C4-2B (cell line): ENCODE measurements at regions not wholly inside any gene's neighbourhood (a gene's known extent, or its start where the extent isn't known, plus 50 kb on each side); places are given as distances from the start of the nearest gene placed in this dataset.
"Not testable (repeated sequence)": the region's sequence is repeated elsewhere in the genome, so short reads cannot be mapped to it uniquely, and the experiment has no call there.

Experiments
- H3K27ac ChIP-seq: fragments of 450-650 bp; 2 replicates; pipeline ENCODE4 v1.5.1; 2017
- CTCF ChIP-seq: fragments of 450-650 bp; conservative IDR thresholded peaks from 2 replicates; pipeline ENCODE4 v1.5.1; 2017; ENCODE audit warnings: mild to moderate bottlenecking
- ZFX ChIP-seq: fragments of 450-650 bp; IDR thresholded peaks from 2 replicates; pipeline ENCODE4 v1.6.1; 2017

DNA sequence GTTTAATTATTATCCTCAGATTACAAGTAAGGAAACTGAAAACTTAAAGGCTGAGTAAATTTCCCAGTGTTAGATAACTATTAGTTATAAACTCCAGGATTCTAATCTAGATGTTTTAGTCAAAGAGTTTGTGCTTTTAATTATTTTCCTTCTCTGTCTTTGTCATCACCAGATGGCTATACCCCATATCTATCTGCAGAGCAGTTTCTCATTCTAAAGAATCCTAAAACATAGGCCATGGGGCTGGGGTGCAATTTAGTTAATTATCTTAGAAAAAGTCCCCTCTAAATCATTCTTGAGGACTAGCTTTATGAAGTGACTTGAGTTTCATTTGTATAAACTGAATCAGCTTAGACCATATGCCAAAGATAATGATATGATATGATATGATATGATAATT, 556.3 kb upstream of the ANO5 start:
- H3K27ac ChIP-seq = no peak overlapping the region
- TF ChIP-seq CTCF (no peak), ZFX (no peak)

GRCh38 chr11:21640491-21640890, 552.4 kb upstream of the ANO5 start:
- no peak overlapping the region for H3K27ac ChIP-seq

GRCh38 chr11:21641869-21642268, 551.0 kb upstream of the ANO5 start:
- TF ChIP-seq CTCF (no peak), ZFX (no peak)
- H3K27ac ChIP-seq = no peak overlapping the region

More at GRCh38 chr11:21640491-21640890, 552.4 kb upstream of the ANO5 start:
- TF ChIP-seq ZFX = no peak
- no peak for TF ChIP-seq CTCF

GRCh38 chr11:21646351-21646750, 546.5 kb upstream of the ANO5 start:
- TF ChIP-seq ZFX (no peak), CTCF (no peak)
- H3K27ac ChIP-seq = no peak overlapping the region

- TF ChIP-seq ZFX = no peak
- no peak overlapping the region for H3K27ac ChIP-seq
Observed at GRCh38 chr11:21650961-21651360, 541.9 kb upstream of the ANO5 start.

GRCh38 chr11:21653951-21654421, 538.9 kb upstream of the ANO5 start:
- TF ChIP-seq CTCF (no peak), ZFX (no peak)
- H3K27ac ChIP-seq = no peak overlapping the region

- H3K27ac ChIP-seq = no peak overlapping the region
- TF ChIP-seq CTCF (no peak), ZFX (no peak)
Observed at GRCh38 chr11:21656065-21656464, 536.8 kb upstream of the ANO5 start.

- no peak overlapping the region for H3K27ac ChIP-seq
- TF ChIP-seq ZFX (no peak), CTCF (no peak)
Observed at GRCh38 chr11:21658654-21659193, 534.2 kb upstream of the ANO5 start.

DNA sequence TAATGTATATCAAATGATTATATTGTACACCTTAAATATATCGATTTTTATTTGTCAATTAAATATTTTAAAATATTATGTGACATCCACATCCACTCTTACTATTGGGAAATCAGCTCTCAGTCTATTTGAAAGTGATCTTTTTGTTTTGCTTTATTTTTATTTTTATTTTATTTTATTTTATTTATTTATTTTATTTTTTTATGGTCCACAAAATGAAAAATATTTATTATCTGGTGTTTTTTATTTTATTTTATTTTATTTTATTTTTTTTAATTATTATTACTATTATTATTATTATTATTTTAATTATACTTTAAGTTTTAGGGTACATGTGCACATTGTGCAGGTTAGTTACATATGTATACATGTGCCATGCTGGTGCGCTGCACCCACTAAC, 533.5 kb upstream of the ANO5 start:
- H3K27ac ChIP-seq = not testable (repeated sequence)
